HTR-8/SVneo (cell line): ENCODE measurements at regions not wholly inside any gene's neighbourhood (a gene's known extent, or its start where the extent isn't known, plus 50 kb on each side); places are given as distances from the start of the nearest gene placed in this dataset.
A peak's percentile ranks its signal among the peaks of the same experiment; 100 is the strongest.

ENCODE experiments used
- DNase-seq: peaks from one replicate; pipeline ENCODE4 v3.0.0; 2011; ENCODE audit warnings: low spot score, mixed read lengths; ENCODE audit not compliant: insufficient read length
- FAIRE-seq: peaks from 2 replicates; lab custom pipeline; 2011; peaks lifted over from hg19 to GRCh38; lab: Jason Lieb, UNC

- FAIRE-seq, result no peak
These were observed 108.7 kb upstream of the VSTM2B start for GRCh38 chr19:29417048-29417447.

GRCh38 chr19:29418201-29418600, 107.6 kb upstream of the VSTM2B start:
- no peak for FAIRE-seq
- no peak for DNase-seq

More at GRCh38 chr19:29417048-29417447, 108.7 kb upstream of the VSTM2B start:
- DNase-seq, result no peak

GRCh38 chr19:29420065-29420464, 105.7 kb upstream of the VSTM2B start:
- DNase-seq (no peak), FAIRE-seq (peak; percentile 63)

- DNase-seq (no peak), FAIRE-seq (no peak)
These were observed 105.2 kb upstream of the VSTM2B start for GRCh38 chr19:29420482-29421195.

GRCh38 chr19:29421196-29421545, 104.6 kb upstream of the VSTM2B start:
- FAIRE-seq (no peak), DNase-seq (no peak)

GRCh38 chr19:29422047-29422446, 103.7 kb upstream of the VSTM2B start:
- DNase-seq (no peak), FAIRE-seq (no peak)

GRCh38 chr19:29422486-29423085, 103.2 kb upstream of the VSTM2B start:
- no peak for FAIRE-seq
- DNase-seq, result no peak

- DNase-seq (no peak), FAIRE-seq (no peak)
These were observed 97.7 kb upstream of the VSTM2B start for GRCh38 chr19:29428071-29428470.

- DNase-seq, result no peak
- no peak for FAIRE-seq
These were observed 96.8 kb upstream of the VSTM2B start for GRCh38 chr19:29429021-29429420.

GRCh38 chr19:29429581-29429980, 96.2 kb upstream of the VSTM2B start:
- no peak for DNase-seq
- no peak for FAIRE-seq

GRCh38 chr19:29431332-29431731, 94.5 kb upstream of the VSTM2B start:
- DNase-seq, result no peak
- FAIRE-seq, result no peak

GRCh38 chr19:29432677-29433076, 93.1 kb upstream of the VSTM2B start:
- DNase-seq (no peak), FAIRE-seq (no peak)

GRCh38 chr19:29436591-29437103, 89.1 kb upstream of the VSTM2B start:
- no peak for DNase-seq
- no peak for FAIRE-seq

- FAIRE-seq, result no peak
These were observed 86.8 kb upstream of the VSTM2B start for GRCh38 chr19:29439021-29439420.

GRCh38 chr19:29439688-29440550, 85.9 kb upstream of the VSTM2B start:
- no peak for DNase-seq
- FAIRE-seq, result no peak

More at GRCh38 chr19:29439021-29439420, 86.8 kb upstream of the VSTM2B start:
- DNase-seq, result no peak

- DNase-seq, result no peak
- no peak for FAIRE-seq
These were observed 83.7 kb upstream of the VSTM2B start for GRCh38 chr19:29442094-29442493.

- DNase-seq (no peak), FAIRE-seq (no peak)
These were observed 82.9 kb upstream of the VSTM2B start for GRCh38 chr19:29442910-29443309.

- FAIRE-seq, result no peak
- DNase-seq, result no peak
These were observed 80.5 kb upstream of the VSTM2B start for GRCh38 chr19:29445246-29445645.

GRCh38 chr19:29446361-29446760, 79.4 kb upstream of the VSTM2B start:
- DNase-seq, result no peak

GRCh38 chr19:29448046-29448445, 77.7 kb upstream of the VSTM2B start:
- DNase-seq (no peak), FAIRE-seq (no peak)

More at GRCh38 chr19:29446361-29446760, 79.4 kb upstream of the VSTM2B start:
- no peak for FAIRE-seq

- FAIRE-seq (no peak), DNase-seq (no peak)
These were observed 76.4 kb upstream of the VSTM2B start for GRCh38 chr19:29449371-29449770.
